HG02610 (cell line): ENCODE measurements at regions not wholly inside any gene's neighbourhood (a gene's known extent, or its start where the extent isn't known, plus 50 kb on each side); places are given as distances from the start of the nearest gene placed in this dataset.

ENCODE experiments used
- ATAC-seq: cut with Tn5 transposase; IDR thresholded peaks from one replicate; pipeline ENCODE4 v1.9.1; 2021; ENCODE audit warnings: mild to moderate bottlenecking, moderate library complexity; ENCODE audit not compliant: unreplicated experiment

DNA sequence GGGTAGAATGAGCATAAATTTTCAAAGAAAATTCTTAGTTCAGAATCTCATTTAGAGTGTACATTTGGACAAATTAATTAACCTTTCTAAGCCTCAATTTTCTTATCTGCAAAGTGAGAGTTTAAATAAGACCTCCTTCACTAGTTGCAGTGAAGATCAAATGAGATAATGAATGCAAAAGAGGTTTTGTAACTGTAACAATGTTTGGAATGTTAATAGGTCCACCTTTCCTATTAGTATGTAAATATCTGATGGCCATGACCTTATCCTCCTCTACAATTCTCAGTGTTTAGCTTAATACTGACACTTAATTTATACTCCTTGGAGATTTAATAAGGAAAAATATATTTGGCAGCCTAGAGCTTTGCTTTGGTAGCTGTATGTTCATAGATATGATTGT is 138.8 kb downstream of the GABRG1 start:
- ATAC-seq, result no peak

DNA sequence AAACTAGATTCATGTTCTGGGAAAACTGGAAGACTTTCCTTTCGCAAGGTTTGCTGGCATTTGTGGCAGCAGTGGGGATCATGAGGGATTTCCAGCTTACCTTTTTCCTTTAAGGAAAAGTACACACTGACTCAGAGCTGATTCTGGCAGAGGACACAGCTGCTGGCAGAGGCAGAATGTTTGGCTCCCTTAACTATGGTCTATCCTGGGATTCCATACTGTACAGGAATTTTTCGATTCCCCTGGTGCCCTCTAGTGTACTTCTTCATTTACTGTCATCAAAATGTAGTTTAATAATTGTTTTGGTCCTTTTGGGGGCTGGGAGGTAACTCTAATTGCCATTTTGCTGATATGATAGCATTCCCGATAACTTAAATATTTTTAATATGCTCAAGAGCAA is 152.7 kb downstream of the GABRG1 start:
- ATAC-seq, result no peak

DNA sequence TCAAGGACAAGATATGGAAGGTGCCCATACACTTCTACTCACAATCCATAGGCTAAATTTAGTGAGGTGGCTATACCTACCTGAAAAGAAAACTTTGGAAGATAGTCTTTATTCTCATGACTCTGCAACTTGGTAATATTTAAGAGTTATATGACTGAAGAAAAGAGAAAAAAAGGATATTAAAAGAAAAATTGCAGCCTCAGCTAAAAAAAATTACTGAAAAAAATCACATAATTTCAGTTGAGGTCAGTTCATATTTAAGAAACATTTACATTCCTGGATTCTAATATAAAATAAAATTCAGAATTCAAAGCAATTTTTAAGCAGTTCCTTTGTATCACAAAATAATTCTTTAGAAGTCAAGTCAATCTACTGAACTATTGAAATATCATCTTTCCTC is 166.5 kb downstream of the GABRG1 start:
- ATAC-seq, result no peak

GRCh38 chr4:45954276-45954675 is 169.6 kb downstream of the GABRG1 start:
- ATAC-seq, result no peak

GRCh38 chr4:45951153-45951552 is 172.7 kb downstream of the GABRG1 start:
- no peak for ATAC-seq

DNA sequence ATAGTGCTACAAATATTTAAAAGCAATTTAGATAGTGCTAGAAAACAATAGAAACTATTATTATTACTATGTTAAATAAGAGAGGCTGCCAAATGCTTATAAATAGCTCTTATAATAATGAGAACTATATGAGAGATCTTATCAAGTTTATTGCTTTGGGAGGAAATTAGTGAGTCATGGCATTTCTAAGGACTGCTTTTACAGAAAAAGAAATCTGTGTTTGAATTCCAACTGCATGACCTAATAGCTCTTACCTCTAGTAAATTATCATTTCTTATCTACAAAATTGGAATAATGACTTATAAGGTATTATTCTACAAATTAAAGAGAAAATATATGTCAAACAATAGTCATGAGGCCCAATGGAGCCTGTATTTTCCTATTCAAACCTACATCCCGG is 177.2 kb downstream of the GABRG1 start:
- no peak for ATAC-seq

- no peak for ATAC-seq
Measured at GRCh38 chr4:45944000-45944399, 179.9 kb downstream of the GABRG1 start.

GRCh38 chr4:45939056-45939455 is 184.8 kb downstream of the GABRG1 start:
- no peak for ATAC-seq

DNA sequence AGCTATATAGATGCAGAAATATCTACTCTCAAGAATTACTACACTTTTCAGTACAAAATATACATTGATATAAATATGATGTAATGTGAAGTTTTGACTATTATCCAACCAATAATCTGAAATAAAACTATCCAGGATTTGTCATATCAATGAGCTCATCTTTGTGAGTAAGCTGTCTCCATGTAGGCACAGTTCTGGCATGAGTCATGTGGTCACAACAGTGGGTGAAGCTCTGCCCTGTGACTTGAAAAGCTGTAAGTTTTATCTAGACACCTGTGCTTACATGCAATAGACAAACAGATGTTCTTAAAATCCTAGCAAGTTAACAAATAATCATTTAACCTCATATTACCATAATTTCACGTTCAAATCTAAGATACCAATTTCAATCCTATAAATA is 192.7 kb downstream of the GABRG1 start:
- ATAC-seq, result no peak

DNA sequence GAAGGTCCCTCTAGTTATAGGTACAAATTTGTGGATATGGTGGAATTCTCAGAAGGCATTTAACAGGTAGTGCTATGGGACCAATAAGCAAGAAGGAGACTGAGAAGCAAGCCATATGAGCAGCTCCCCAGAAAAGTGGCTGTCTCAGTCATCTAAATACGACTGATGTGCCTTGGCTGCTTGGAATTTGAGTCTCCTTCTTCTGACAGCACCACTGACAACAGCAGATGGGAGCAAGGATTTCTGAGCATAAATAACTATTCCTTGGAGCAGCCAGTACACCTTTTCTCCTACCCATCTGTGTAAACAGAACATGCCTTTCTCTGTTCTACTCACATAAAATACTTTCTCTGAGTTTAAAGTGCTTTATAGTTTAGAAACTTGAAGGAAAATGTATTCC is 196.2 kb downstream of the GABRG1 start:
- ATAC-seq, result no peak

- ATAC-seq, result no peak
Measured at GRCh38 chr4:45925809-45926208, 198.0 kb downstream of the GABRG1 start.

- no peak for ATAC-seq
Measured at GRCh38 chr4:45920861-45921260, 203.0 kb downstream of the GABRG1 start.

DNA sequence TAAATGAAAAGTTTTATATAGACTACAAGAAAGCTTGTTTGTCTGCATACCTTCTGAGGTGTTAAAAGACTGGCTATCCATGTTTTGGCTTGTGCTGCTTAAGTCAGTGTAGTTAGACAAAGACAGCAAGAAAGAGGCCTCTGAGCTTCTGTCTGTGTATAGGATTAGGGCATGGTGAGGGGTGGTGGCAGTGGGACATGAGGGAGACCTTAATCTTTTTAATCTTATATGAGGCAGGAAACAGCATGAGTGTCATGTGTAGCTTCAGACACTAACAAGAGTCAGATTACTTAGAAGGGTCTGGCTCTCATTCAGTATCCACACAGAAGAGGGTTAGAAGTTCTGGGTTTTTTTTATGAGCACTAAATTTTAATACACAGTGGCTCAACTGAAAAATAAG is 213.3 kb downstream of the GABRG1 start:
- ATAC-seq, result no peak

GRCh38 chr4:45897946-45898585 is 225.8 kb downstream of the GABRG1 start:
- no peak for ATAC-seq

- no peak for ATAC-seq
Measured at GRCh38 chr4:45883421-45883820, 240.4 kb downstream of the GABRG1 start.

- ATAC-seq, result no peak
Measured at GRCh38 chr4:45876235-45876890, 247.5 kb downstream of the GABRG1 start.

GRCh38 chr4:45869184-45869583 is 254.7 kb downstream of the GABRG1 start:
- no peak for ATAC-seq

- ATAC-seq, result no peak
Measured at GRCh38 chr4:45865781-45866180, 258.1 kb downstream of the GABRG1 start.

GRCh38 chr4:45855857-45856256 is 268.0 kb downstream of the GABRG1 start:
- ATAC-seq, result no peak

DNA sequence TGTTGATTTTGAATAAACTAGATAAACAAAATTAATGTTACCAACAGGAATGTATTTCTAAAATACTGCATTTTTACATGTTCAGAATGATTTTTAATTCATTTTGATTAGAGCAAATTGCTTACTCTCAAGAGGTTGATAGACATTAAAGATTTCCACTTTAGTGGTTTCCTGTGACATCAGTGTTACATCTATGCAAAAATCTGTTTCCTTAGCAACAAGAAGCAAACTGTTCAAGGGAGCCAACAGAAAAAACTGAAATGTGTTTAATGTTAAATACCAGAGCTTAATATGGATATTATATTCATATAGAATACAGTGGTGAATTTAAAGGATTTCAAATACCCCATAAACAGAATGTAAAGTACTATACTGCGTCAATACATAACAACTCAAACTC is 277.8 kb downstream of the GABRG1 start:
- no peak for ATAC-seq

GRCh38 chr4:45841791-45842190 is 282.1 kb downstream of the GABRG1 start:
- no peak for ATAC-seq

- ATAC-seq, result no peak
Measured at GRCh38 chr4:45831692-45832091, 292.2 kb downstream of the GABRG1 start.

DNA sequence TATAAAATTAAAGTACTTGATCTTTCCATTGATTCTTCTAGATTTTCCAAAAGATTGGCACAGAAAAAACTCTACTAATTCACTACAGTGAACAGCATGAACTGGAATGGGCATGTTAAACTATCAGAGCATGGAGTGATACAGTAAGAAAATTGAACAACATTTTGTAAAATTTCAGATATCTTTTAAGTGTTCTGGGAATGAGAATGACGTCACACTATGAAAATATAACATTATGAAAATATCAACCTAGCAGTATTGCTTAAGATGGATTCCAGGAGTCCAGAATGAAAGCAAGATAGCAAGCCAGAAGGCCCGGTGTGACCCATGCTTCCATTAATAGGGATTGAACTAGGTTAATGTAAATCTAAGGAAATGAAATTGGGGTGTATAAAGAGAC is 319.9 kb downstream of the GABRG1 start:
- ATAC-seq, result no peak
